K562 (cell line): ENCODE measurements at regions not wholly inside any gene's neighbourhood (a gene's known extent, or its start where the extent isn't known, plus 50 kb on each side); places are given as distances from the start of the nearest gene placed in this dataset.

Experiments used
- ATAC-seq: fragments of 200-7000 bp; cut with Tn5 transposase; 3 replicates; pipeline ENCODE4 v1.9.1; 2020; ENCODE audit warnings: moderate library complexity
- BruUV-seq: library from RNA; stranded (reverse); fragments of 400-500 nt; replicated peaks from 2 replicates; lab custom pipeline; 2021; lab: Mats Ljungman, UMichigan
- CTCF ChIA-PET: fragments of 300-600 bp; formaldehyde crosslinking; extraction: SDS; loops from one replicate; lab custom pipeline; 2021; ENCODE audit warnings: low intra/inter-chr PET ratio; lab: Yijun Ruan, JAX
- POLR2A ChIA-PET: fragments of 300-600, 350-650 bp; sonication (Branson Sonifier 250); formaldehyde crosslinking; extraction: SDS; loops from one replicate; lab custom pipeline; 2021; ENCODE audit warnings: antibody characterized with exemption, inconsistent platforms; lab: Yijun Ruan, JAX
- DNase-seq, 4 experiments: peaks; one replicate each; pipeline versions ENCODE4 v3.0.0 to v3.0.0-alpha.2; 2011 to 2018; ENCODE audit warnings: low spot score in 3 of 4, mixed read lengths in 3 of 4; ENCODE audit errors: extremely low read depth in 1 of 4
- FAIRE-seq: peaks from 2 replicates; lab custom pipeline; 2011; peaks lifted over from hg19 to GRCh38; lab: Jason Lieb, UNC
- H2AFZ ChIP-seq: 2 replicates; pipeline ENCODE4 v1.6.0; 2011; ENCODE audit warnings: low read depth, low read length, control low read depth, inconsistent platforms
- H3K27ac ChIP-seq: fragments of 200-600 bp; 3 replicates; pipeline ENCODE4 v1.8.0; 2011; ENCODE audit warnings: low read depth, mild to moderate bottlenecking, control low read depth, inconsistent platforms, low read length, moderate library complexity, mixed read lengths; ENCODE audit errors: extremely low read depth
- H3K27me3 ChIP-seq, 2 experiments: fragments of 300-600 bp in 1 of 2; 2 replicates in 1 of 2; 3 replicates in 1 of 2; pipeline versions ENCODE4 v1.6.0 to v1.8.0; 2011; ENCODE audit warnings: inconsistent platforms in 2 of 2, low read length in 2 of 2, mild to moderate bottlenecking in 1 of 2, mixed read lengths in 1 of 2, moderate library complexity in 1 of 2; ENCODE audit not compliant: control insufficient read depth in 2 of 2, insufficient read depth in 2 of 2
- H3K36me3 ChIP-seq: fragments of 300-600 bp; 3 replicates; pipeline ENCODE4 v1.8.0; 2011; ENCODE audit warnings: mild to moderate bottlenecking, low read length, inconsistent platforms; ENCODE audit not compliant: control insufficient read depth, insufficient read depth
- H3K4me1 ChIP-seq, 2 experiments: fragments of 200-600 bp in 1 of 2; replicated peaks in 1 of 2; 2 replicates in 1 of 2; 3 replicates in 1 of 2; pipeline versions ENCODE4 v1.5.1 to v1.8.0; 2011; ENCODE audit warnings: inconsistent platforms in 2 of 2, low read length in 2 of 2, mild to moderate bottlenecking in 1 of 2, mixed read lengths in 1 of 2, moderate library complexity in 1 of 2; ENCODE audit not compliant: control insufficient read depth in 2 of 2, insufficient read depth in 2 of 2
- H3K4me2 ChIP-seq: 2 replicates; pipeline ENCODE4 v1.6.1; 2011; ENCODE audit warnings: low read length, control low read depth, inconsistent platforms, mixed read lengths; ENCODE audit not compliant: insufficient read depth
- H3K4me3 ChIP-seq: fragments of 200-600 bp; sonication (generic), shearing (Covaris generic); 2 replicates; pipeline ENCODE4 v1.5.1; 2016; ENCODE audit warnings: control low read depth, inconsistent platforms
- H3K79me2 ChIP-seq: fragments of 200-600 bp; 3 replicates; pipeline ENCODE4 v1.8.0; 2011; ENCODE audit warnings: low read length, inconsistent platforms; ENCODE audit not compliant: control insufficient read depth, insufficient read depth
- H3K9ac ChIP-seq, 2 experiments: 2 replicates each; pipeline versions ENCODE4 v1.6.0 to v1.6.1; 2011; ENCODE audit warnings: low read depth in 2 of 2, low read length in 2 of 2, control low read depth in 1 of 2, inconsistent platforms in 1 of 2, mild to moderate bottlenecking in 1 of 2, mixed read lengths in 1 of 2; ENCODE audit not compliant: insufficient read depth in 1 of 2
- H3K9me1 ChIP-seq: one replicate; pipeline ENCODE4 v1.6.0; 2011; ENCODE audit warnings: inconsistent platforms, mild to moderate bottlenecking, low read length, moderate library complexity; ENCODE audit not compliant: control insufficient read depth, insufficient read depth
- H3K9me3 ChIP-seq: replicated peaks from 2 replicates; pipeline ENCODE4 v1.5.1; 2011; ENCODE audit warnings: low read depth, low read length, inconsistent platforms; ENCODE audit not compliant: control insufficient read depth, insufficient read depth
- H4K20me1 ChIP-seq: replicated peaks from 2 replicates; pipeline ENCODE4 v1.6.1; 2011; ENCODE audit warnings: low read length, inconsistent platforms, mixed read lengths; ENCODE audit not compliant: control insufficient read depth, insufficient read depth
- ARID2 ChIP-seq: fragments of 450-650 bp; IDR thresholded peaks from 2 replicates; pipeline ENCODE4 v1.6.1; 2017; ENCODE audit warnings: antibody characterized with exemption, mild to moderate bottlenecking
- ATF7 ChIP-seq: fragments of 450-650 bp; IDR thresholded peaks from 2 replicates; pipeline ENCODE4 v1.7.1; 2014; ENCODE audit warnings: mild to moderate bottlenecking, moderate library complexity
- NR3C1 ChIP-seq: sonication (generic); formaldehyde crosslinking; IDR thresholded peaks from 2 replicates; pipeline ENCODE4 v1.8.1; 2022; ENCODE audit warnings: missing genetic modification reagents
- ZNF589 ChIP-seq: fragments of 200-800 bp; sonication (Bioruptor generic); IDR thresholded peaks from 2 replicates; pipeline ENCODE4 v1.6.1; 2016; ENCODE audit warnings: low read depth, missing genetic modification characterization, missing compliant biosample characterization
- WGBS: fragments of 100-300 bp; shearing (Covaris generic); methylation state at CpG from one replicate; pipeline ENCODE4 v1.1.6; 2016; ENCODE audit warnings: low coverage, mixed read lengths; ENCODE audit not compliant: insufficient coverage; ENCODE audit errors: missing lambda C conversion rate; 5-methylcytosine and 5-hydroxymethylcytosine counted together
- in situ Hi-C: fragments of 300-500 bp; cut with MboI; formaldehyde crosslinking; loops from 4 replicates; pipeline ENCODE4 v1.15.0; 2018; ENCODE audit warnings: inconsistent platforms, mixed read lengths
- intact Hi-C: fragments of 100-400 bp; cut with micrococcal nuclease; formaldehyde crosslinking; loops from 2 replicates; pipeline ENCODE4 v1.14.2; 2022

DNA sequence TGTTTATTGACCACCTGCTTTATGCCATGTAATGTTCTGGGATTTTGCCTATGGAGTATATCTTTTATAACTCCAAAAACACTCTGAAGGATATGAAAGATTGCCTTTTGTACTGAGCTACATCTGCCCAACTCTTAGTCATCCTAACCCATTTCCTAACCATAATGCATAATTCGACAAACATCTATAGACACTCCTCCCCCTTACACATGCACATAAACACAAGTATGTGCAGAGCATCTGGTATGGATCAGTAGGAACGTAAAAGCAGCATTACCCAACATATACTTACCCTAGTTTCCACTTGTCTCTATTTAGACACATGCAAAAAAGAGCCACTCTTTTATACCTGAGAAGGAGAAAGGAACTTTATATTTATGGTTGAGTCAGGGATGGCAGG is 272.8 kb downstream of the FAM76B start:
- ChIA-PET POLR2A (interaction anchor here (2.1 kb wide), 1 partner anchor 26 kb away, joined by 8 read pairs; no protein-coding TSS in a partner anchor), CTCF (no interaction called here)
- Histone ChIP-seq H2AFZ (no peak overlapping the region), H3K4me1 (peaks cover 0 to 5% of the 10 kb centered on the region in 2 experiments; a peak in 3 of 5 replicates), H3K9me1 (no peaks in the 10 kb centered on the region), H3K4me3 (no peak overlapping the region), H3K9ac (no peak overlapping the region), H3K36me3 (no peaks in the 10 kb centered on the region), H3K4me2 (no peak overlapping the region), H3K79me2 (no peaks in the 10 kb centered on the region), H3K27ac (no peak overlapping the region), H3K27me3 (no peaks in the 10 kb centered on the region), H4K20me1 (no peaks in the 10 kb centered on the region), H3K9me3 (no peaks in the 10 kb centered on the region)
- intact Hi-C loops: no loop called here
- DNase-seq (no peak), FAIRE-seq (no peak), ATAC-seq (no peak)
- in situ Hi-C loops: no loop called here
- WGBS: 0% methylated on average over 2 of the region's 2 CpGs
- BruUV-seq: no TSS peak
- no peak for TF ChIP-seq ATF7

DNA sequence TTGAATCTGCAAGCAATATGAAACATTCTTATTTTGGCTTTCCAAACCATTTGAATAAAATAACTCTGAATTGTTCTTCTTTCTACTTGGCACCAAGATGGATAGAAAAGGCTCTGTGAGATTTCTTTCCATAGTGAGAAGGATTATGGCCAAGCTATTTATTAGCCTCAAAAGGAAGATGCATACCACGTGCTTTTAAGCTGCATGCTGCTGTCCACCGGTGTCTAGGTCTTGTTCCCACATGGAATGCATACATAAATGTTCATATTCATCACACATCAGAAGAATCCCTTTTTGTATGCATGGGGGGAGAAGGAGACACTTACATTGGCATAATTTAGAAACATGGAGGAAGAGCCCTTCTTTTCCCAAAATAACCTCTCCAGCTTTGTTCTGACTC is 273.4 kb downstream of the FAM76B start:
- FAIRE-seq: no peak
- H3K27ac ChIP-seq: no peak overlapping the region
- H3K9me1 ChIP-seq: no peaks in the 10 kb centered on the region
- TF ChIP-seq ZNF589 (CRISPR knock-in tag) (no peak), ARID2 (no peak), NR3C1 (CRISPR knock-in tag) (no peak)
- BruUV-seq: no TSS peak
- peaks cover 0 to 5% of the 10 kb centered on the region in 2 experiments; a peak in 3 of 5 replicates for H3K4me1 ChIP-seq
- H3K9ac ChIP-seq: no peak overlapping the region
- no peak overlapping the region for H2AFZ ChIP-seq
- DNase-seq: no peak
- in situ Hi-C loops: no loop called here
- H3K79me2 ChIP-seq: no peaks in the 10 kb centered on the region
- H4K20me1 ChIP-seq: no peaks in the 10 kb centered on the region
- POLR2A ChIA-PET: interaction anchor here (0.6 to 2.1 kb wide), 2 partner anchors 27 to 1349 kb away, joined by 3 to 8 read pairs; no protein-coding TSS in a partner anchor
- no peaks in the 10 kb centered on the region for H3K27me3 ChIP-seq
- WGBS: 7% methylated on average over 2 of the region's 2 CpGs
- no peaks in the 10 kb centered on the region for H3K9me3 ChIP-seq
- intact Hi-C loops: no loop called here
- CTCF ChIA-PET: no interaction called here
- H3K4me3 ChIP-seq: no peak overlapping the region
- H3K36me3 ChIP-seq: no peaks in the 10 kb centered on the region
- H3K4me2 ChIP-seq: no peak overlapping the region
- ATAC-seq: no peak
